A673 (cell line): ENCODE measurements at regions not wholly inside any gene's neighbourhood (a gene's known extent, or its start where the extent isn't known, plus 50 kb on each side); places are given as distances from the start of the nearest gene placed in this dataset.

Source experiments
- BruUV-seq: library from RNA; stranded (reverse); fragments of 400-500 nt; replicated peaks from 2 replicates; lab custom pipeline; 2021; lab: Mats Ljungman, UMichigan
- CTCF ChIA-PET: fragments of 300-600 bp; sonication (Branson Sonifier 250); formaldehyde crosslinking; loops from one replicate; lab custom pipeline; 2022; ENCODE audit warnings: antibody characterized with exemption; lab: Charles Lee
- POLR2A ChIA-PET: fragments of 300-600 bp; sonication (Branson Sonifier 250); formaldehyde crosslinking; loops from one replicate; lab custom pipeline; 2022; ENCODE audit warnings: antibody characterized with exemption; ENCODE audit not compliant: low non-redundant PET; lab: Charles Lee
- DNase-seq: peaks from one replicate; pipeline ENCODE4 v3.0.0-alpha.2; 2015; ENCODE audit warnings: low spot score
- H3K27ac ChIP-seq: fragments of 200-600 bp; sonication (generic); 2 replicates; pipeline ENCODE4 v1.5.1; 2016; ENCODE audit warnings: mixed run types, low read depth, mild to moderate bottlenecking, mixed read lengths, antibody characterized with exemption, low read length; ENCODE audit not compliant: poor library complexity, severe bottlenecking
- H3K27me3 ChIP-seq: fragments of 200-600 bp; sonication (generic); replicated peaks from 2 replicates; pipeline ENCODE4 v1.6.1; 2017; ENCODE audit warnings: mixed run types, low read depth, mild to moderate bottlenecking, mixed read lengths, antibody characterized with exemption, low read length; ENCODE audit not compliant: insufficient read depth, poor library complexity
- H3K36me3 ChIP-seq: fragments of 200-600 bp; sonication (generic); 2 replicates; pipeline ENCODE4 v1.6.1; 2016; ENCODE audit warnings: mixed run types, mild to moderate bottlenecking, mixed read lengths, antibody characterized with exemption, low read length; ENCODE audit not compliant: insufficient read depth, poor library complexity, severe bottlenecking
- H3K4me1 ChIP-seq: fragments of 200-600 bp; sonication (generic); 2 replicates; pipeline ENCODE4 v1.6.1; 2017; ENCODE audit warnings: mixed run types, mild to moderate bottlenecking, mixed read lengths, antibody characterized with exemption, low read length; ENCODE audit not compliant: insufficient read depth, poor library complexity, severe bottlenecking
- H3K4me3 ChIP-seq: fragments of 200-600 bp; sonication (generic); 2 replicates; pipeline ENCODE4 v1.5.1; 2016; ENCODE audit warnings: low read depth, mixed run types, mild to moderate bottlenecking, mixed read lengths, low read length; ENCODE audit not compliant: poor library complexity, severe bottlenecking
- H3K9me3 ChIP-seq: fragments of 200-600 bp; sonication (generic); 2 replicates; pipeline ENCODE4 v1.6.1; 2016; ENCODE audit warnings: mixed run types, low read depth, mild to moderate bottlenecking, mixed read lengths, antibody characterized with exemption, low read length; ENCODE audit not compliant: poor library complexity, severe bottlenecking
- EZH2 ChIP-seq: fragments of 200-600 bp; sonication (generic); IDR thresholded peaks from 2 replicates; pipeline ENCODE4 v1.6.1; 2017; ENCODE audit warnings: borderline replicate concordance, low read depth, mild to moderate bottlenecking, mixed read lengths, antibody characterized with exemption, low read length; ENCODE audit not compliant: poor library complexity, severe bottlenecking
- intact Hi-C: fragments of 100-400 bp; cut with micrococcal nuclease; formaldehyde crosslinking; loops from one replicate; pipeline ENCODE4 v1.10.0; 2022; ENCODE audit not compliant: unreplicated experiment
- TF ChIP-seq, protein P1 (sequence below): fragments of 300-800, 200-600 bp; sonication (generic); conservative IDR thresholded peaks from 2 replicates; pipeline ENCODE4 v1.5.1; 2017; ENCODE audit warnings: low read depth, mild to moderate bottlenecking, antibody characterized with exemption, low read length, moderate library complexity, mixed read lengths

DNA sequence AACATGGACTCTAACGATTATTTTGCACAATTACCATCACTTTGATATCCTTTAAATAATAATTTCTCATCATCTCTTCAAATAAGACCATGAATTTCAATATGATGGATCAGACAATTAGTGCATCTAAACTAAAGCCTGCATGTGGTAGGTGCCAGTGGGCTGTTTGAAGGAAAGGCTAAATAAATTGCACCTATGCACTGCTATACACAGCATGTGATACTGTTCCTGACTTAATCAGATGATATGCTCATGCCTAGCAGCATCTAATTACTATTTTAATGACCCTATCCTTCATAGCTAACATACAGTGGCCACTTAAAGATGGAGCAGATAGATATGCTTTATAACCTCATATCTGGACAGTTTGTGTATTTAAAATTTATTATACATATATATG is 731.6 kb upstream of the MANEA start:
- DNase-seq: no peak
- intact Hi-C loops: no loop called here
- Histone ChIP-seq H3K9me3 (no peaks in the 10 kb centered on the region), H3K36me3 (no peaks in the 10 kb centered on the region), H3K27me3 (no peaks in the 10 kb centered on the region), H3K27ac (no peak overlapping the region), H3K4me1 (no peaks in the 10 kb centered on the region), H3K4me3 (no peak overlapping the region)
- CTCF ChIA-PET: no interaction called here
- POLR2A ChIA-PET: no interaction called here
- BruUV-seq: no TSS peak
- TF ChIP-seq EZH2: no peak
- TF ChIP-seq, protein P1, sequence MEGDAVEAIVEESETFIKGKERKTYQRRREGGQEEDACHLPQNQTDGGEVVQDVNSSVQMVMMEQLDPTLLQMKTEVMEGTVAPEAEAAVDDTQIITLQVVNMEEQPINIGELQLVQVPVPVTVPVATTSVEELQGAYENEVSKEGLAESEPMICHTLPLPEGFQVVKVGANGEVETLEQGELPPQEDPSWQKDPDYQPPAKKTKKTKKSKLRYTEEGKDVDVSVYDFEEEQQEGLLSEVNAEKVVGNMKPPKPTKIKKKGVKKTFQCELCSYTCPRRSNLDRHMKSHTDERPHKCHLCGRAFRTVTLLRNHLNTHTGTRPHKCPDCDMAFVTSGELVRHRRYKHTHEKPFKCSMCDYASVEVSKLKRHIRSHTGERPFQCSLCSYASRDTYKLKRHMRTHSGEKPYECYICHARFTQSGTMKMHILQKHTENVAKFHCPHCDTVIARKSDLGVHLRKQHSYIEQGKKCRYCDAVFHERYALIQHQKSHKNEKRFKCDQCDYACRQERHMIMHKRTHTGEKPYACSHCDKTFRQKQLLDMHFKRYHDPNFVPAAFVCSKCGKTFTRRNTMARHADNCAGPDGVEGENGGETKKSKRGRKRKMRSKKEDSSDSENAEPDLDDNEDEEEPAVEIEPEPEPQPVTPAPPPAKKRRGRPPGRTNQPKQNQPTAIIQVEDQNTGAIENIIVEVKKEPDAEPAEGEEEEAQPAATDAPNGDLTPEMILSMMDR: no peak

GRCh38 chr6:94835264-94835663 is 742.1 kb upstream of the MANEA start:
- H3K9me3 ChIP-seq: no peaks in the 10 kb centered on the region
- intact Hi-C loops: no loop called here
- H3K4me1 ChIP-seq: no peaks in the 10 kb centered on the region
- no peaks in the 10 kb centered on the region for H3K36me3 ChIP-seq
- no peak overlapping the region for H3K4me3 ChIP-seq
- no peak for DNase-seq
- no peak overlapping the region for H3K27ac ChIP-seq
- CTCF ChIA-PET: no interaction called here
- BruUV-seq: no TSS peak
- POLR2A ChIA-PET: no interaction called here
- TF ChIP-seq, protein P1: no peak
- no peak for TF ChIP-seq EZH2
- H3K27me3 ChIP-seq: no peaks in the 10 kb centered on the region

DNA sequence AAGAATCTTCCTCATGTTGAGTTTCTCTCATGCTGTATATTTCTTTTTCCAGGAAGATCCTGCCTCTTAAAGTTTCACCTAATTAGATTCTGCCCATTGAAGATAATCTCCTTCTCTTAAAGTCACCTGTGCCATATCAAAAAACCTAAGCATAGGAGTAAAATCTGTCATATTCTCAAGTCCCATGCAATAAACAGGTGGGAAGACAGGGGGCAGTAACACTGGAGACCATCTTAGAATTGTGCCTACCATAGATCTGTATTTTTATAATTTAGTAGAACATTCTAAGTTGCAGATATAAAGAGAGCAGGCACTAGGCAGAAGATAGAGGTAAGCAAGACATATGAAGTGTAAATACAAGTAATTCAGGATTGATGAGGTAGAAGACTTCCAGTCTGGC is 763.5 kb upstream of the MANEA start:
- Histone ChIP-seq H3K36me3 (no peaks in the 10 kb centered on the region), H3K4me1 (no peaks in the 10 kb centered on the region), H3K4me3 (no peak overlapping the region), H3K27ac (no peak overlapping the region), H3K27me3 (no peaks in the 10 kb centered on the region), H3K9me3 (no peaks in the 10 kb centered on the region)
- no TSS peak for BruUV-seq
- POLR2A ChIA-PET: no interaction called here
- CTCF ChIA-PET: no interaction called here
- intact Hi-C loops: no loop called here
- no peak for DNase-seq
- TF ChIP-seq EZH2: no peak
- TF ChIP-seq, protein P1: 0 out of 2 replicates have a peak, but pooled peaks have one; percentile 28
